ENCODE measurements at regions not wholly inside any gene's neighbourhood (a gene's known extent, or its start where the extent isn't known, plus 50 kb on each side); places are given as distances from the start of the nearest gene placed in this dataset.

DNA sequence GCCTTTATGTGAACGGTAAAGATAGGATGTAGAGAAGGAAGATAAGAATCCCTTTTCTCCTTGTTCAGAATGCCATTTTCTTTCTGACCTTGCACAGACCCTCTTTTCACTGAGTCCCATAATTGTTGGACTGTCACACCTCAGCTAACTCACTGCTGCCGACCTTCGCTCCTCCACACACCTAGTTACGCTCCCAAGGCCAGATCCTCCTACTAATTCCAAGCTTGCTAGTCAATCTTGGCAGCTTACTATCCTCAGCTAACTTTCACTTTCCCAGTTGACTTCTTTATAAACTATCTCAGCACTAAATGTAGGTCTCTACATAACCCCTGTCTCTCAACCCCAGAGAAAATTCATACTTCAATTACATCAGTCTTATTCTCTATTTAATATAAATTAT, 471.8 kb upstream of the PRMT6 start:
- no peak for DNase-seq (ENCODE audit: extremely low read depth, low read depth)
- TF ChIP-seq, protein P1, sequence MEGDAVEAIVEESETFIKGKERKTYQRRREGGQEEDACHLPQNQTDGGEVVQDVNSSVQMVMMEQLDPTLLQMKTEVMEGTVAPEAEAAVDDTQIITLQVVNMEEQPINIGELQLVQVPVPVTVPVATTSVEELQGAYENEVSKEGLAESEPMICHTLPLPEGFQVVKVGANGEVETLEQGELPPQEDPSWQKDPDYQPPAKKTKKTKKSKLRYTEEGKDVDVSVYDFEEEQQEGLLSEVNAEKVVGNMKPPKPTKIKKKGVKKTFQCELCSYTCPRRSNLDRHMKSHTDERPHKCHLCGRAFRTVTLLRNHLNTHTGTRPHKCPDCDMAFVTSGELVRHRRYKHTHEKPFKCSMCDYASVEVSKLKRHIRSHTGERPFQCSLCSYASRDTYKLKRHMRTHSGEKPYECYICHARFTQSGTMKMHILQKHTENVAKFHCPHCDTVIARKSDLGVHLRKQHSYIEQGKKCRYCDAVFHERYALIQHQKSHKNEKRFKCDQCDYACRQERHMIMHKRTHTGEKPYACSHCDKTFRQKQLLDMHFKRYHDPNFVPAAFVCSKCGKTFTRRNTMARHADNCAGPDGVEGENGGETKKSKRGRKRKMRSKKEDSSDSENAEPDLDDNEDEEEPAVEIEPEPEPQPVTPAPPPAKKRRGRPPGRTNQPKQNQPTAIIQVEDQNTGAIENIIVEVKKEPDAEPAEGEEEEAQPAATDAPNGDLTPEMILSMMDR (IDR thresholded peaks at IDR 0.05; ENCODE audit: low read depth, low read length) = no peak

DNA sequence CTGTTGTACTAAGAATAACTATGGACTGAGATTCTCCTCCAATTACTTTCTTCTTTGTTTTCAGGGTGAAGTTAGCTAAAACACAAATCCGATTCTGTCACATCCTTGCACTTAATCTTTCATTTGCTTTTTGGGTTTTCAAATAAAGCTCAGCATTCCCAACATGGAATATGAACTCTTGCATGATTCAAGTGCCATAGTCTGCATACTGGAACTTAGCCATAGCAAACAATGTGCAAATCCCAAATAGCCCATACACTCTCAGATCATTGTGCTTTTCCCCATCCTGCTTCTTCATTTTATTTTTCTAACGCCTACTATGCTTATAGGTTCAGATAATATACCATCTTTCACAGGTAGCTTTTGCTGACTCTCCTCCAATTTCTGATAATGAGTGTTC, 455.8 kb upstream of the PRMT6 start:
- TF ChIP-seq, protein P1 (IDR thresholded peaks at IDR 0.05; ENCODE audit: low read depth, low read length) = no peak
- DNase-seq (ENCODE audit: extremely low read depth, low read depth) = no peak

DNA sequence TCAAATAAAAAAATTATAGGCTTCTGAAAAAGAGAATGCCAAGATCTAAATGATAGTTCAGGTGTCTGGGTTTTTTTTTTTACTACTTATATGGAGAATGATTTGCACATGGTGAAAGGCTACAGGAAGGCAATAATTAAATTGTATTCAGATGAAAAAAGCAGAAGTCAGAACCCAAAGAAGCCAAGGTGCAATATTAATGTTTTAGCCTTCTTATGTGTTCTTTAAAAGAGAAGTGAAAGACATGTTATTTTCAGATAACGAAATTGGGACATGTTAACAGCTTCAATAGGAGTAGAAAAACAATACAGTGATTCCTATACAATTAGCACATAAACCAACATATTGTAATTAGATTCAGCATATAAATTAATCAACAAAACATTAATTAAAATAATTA, 452.9 kb upstream of the PRMT6 start:
- DNase-seq (ENCODE audit: extremely low read depth, low read depth) = no peak
- TF ChIP-seq, protein P1 (IDR thresholded peaks at IDR 0.05; ENCODE audit: low read depth, low read length) = no peak

DNA sequence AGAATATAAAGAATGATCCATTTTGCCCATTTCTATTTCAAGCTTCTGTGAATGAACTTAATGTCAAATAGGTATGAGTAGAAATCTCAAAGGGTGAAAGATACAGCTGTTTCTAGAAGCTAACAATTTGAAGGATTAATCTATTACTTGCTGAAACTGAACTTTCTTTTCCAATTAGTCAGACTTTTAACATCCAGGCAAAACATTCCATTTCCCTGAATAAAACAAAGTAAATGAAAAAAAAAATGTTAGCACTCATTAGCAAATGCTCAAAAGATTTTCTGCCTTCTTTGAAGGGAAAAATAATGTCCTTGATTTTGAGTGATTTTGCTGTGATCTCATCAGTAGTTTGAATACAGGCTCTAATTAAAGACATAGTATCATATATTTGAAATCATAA, 447.6 kb upstream of the PRMT6 start:
- TF ChIP-seq, protein P1 (IDR thresholded peaks at IDR 0.05; ENCODE audit: low read depth, low read length) = no peak
- no peak for DNase-seq (ENCODE audit: extremely low read depth, low read depth)

DNA sequence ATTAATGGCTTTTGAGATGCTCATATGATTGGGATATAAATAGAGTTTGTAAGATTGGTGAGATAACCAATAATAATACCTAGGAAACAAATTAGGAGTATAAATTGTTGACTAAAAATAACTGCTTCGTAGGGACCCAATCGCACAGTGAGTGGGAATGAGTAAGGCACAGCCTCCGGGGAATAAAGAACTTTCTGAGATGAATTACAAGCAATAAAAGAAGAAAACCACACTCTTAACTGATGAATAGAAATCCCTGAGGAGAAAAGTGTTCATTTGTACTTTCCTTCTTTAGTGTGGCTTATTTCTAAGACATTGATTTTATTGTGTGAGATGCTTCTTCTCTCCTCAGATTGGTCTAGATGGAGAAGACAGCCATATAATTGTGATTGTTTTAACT, 443.4 kb upstream of the PRMT6 start:
- no peak for DNase-seq (ENCODE audit: extremely low read depth, low read depth)
- TF ChIP-seq, protein P1 (IDR thresholded peaks at IDR 0.05; ENCODE audit: low read depth, low read length) = no peak

DNA sequence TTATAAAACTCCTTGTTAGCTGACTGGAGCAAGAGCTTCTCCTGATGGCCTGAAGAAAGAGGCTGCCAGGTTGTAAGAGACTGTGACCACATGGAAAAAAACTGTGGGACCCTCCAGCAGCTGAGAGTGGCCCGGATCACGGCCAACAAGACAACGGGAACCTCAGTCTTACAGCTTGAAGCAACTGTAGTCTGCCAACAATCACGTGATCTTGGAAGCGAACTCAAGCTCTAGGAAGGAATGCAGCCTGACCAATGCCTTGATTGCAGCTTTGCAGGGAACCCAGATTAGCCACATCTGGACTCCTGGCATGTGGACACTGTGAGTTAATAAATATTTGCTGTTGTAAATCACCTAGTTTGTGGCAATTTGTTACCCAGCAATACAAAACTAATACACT, 442.6 kb upstream of the PRMT6 start:
- no peak for DNase-seq (ENCODE audit: extremely low read depth, low read depth)

DNA sequence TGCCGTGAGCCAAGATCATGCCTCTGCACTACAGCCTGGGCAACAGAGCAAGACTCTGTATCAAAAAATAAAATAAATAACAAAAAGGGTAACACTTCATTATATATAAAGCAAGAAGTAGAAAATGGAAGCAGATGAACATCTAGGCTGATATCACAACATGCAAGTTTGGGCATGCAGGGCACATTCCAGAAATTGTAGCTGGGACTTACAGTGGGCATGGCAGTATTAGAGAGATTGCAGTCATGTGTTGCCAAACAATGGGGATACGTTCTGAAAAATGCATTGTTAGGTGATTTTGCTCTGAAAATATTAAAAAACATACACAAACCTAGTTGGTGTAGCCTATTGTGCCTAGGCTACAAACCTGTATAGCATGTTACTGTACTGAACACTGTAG, 441.0 kb upstream of the PRMT6 start:
- no peak for DNase-seq (ENCODE audit: extremely low read depth, low read depth)
- TF ChIP-seq, protein P1 (IDR thresholded peaks at IDR 0.05; ENCODE audit: low read depth, low read length) = no peak

More for the DNA sequence above, 442.6 kb upstream of the PRMT6 start:
- TF ChIP-seq, protein P1 (IDR thresholded peaks at IDR 0.05; ENCODE audit: low read depth, low read length) = no peak
